ENCODE measurements at regions not wholly inside any gene's neighbourhood (a gene's known extent, or its start where the extent isn't known, plus 50 kb on each side); places are given as distances from the start of the nearest gene placed in this dataset.
"Not testable (repeated sequence)": the region's sequence is repeated elsewhere in the genome, so short reads cannot be mapped to it uniquely, and the experiment has no call there.

- no peak for DNase-seq
Measured at GRCh38 chr6:19713984-19714383, 123.2 kb upstream of the ID4 start.

GRCh38 chr6:19714434-19715166 lies 122.6 kb upstream of the ID4 start:
- no peak for DNase-seq

- DNase-seq, result no peak
Measured at GRCh38 chr6:19715167-19715551, 122.0 kb upstream of the ID4 start.

- DNase-seq, result no peak
Measured at GRCh38 chr6:19719691-19720128, 117.5 kb upstream of the ID4 start.

- no peak for DNase-seq
Measured at GRCh38 chr6:19721766-19722377, 115.3 kb upstream of the ID4 start.

GRCh38 chr6:19722999-19723398 lies 114.2 kb upstream of the ID4 start:
- no peak for DNase-seq

- no peak for DNase-seq
Measured at GRCh38 chr6:19723545-19723944, 113.6 kb upstream of the ID4 start.

- DNase-seq, result not testable (repeated sequence)
Measured at GRCh38 chr6:19725436-19725835, 111.7 kb upstream of the ID4 start.

GRCh38 chr6:19731282-19731681 lies 105.9 kb upstream of the ID4 start:
- DNase-seq, result no peak

- DNase-seq, result no peak
Measured at GRCh38 chr6:19734061-19734460, 103.1 kb upstream of the ID4 start.

- no peak for DNase-seq
Measured at GRCh38 chr6:19734519-19734918, 102.7 kb upstream of the ID4 start.

- DNase-seq, result no peak
Measured at GRCh38 chr6:19736066-19736465, 101.1 kb upstream of the ID4 start.

GRCh38 chr6:19738010-19738409 lies 99.2 kb upstream of the ID4 start:
- DNase-seq, result no peak

GRCh38 chr6:19749722-19750121 lies 87.4 kb upstream of the ID4 start:
- DNase-seq, result no peak

- no peak for DNase-seq
Measured at GRCh38 chr6:19752746-19753145, 84.4 kb upstream of the ID4 start.

- no peak for DNase-seq
Measured at GRCh38 chr6:19753826-19754225, 83.3 kb upstream of the ID4 start.

GRCh38 chr6:19754686-19755085 lies 82.5 kb upstream of the ID4 start:
- no peak for DNase-seq

GRCh38 chr6:19755181-19755580 lies 82.0 kb upstream of the ID4 start:
- no peak for DNase-seq

GRCh38 chr6:19757036-19757435 lies 80.1 kb upstream of the ID4 start:
- no peak for DNase-seq

GRCh38 chr6:19759117-19759880 lies 77.9 kb upstream of the ID4 start:
- no peak for DNase-seq

GRCh38 chr6:19761121-19761520 lies 76.0 kb upstream of the ID4 start:
- no peak for DNase-seq

GRCh38 chr6:19771753-19772336 lies 65.3 kb upstream of the ID4 start:
- DNase-seq, result no peak

- DNase-seq, result no peak
Measured at GRCh38 chr6:19772891-19773290, 64.3 kb upstream of the ID4 start.

GRCh38 chr6:19781269-19781668 lies 55.9 kb upstream of the ID4 start:
- no peak for DNase-seq
